PC-3 (cell line): ENCODE measurements at regions not wholly inside any gene's neighbourhood (a gene's known extent, or its start where the extent isn't known, plus 50 kb on each side); places are given as distances from the start of the nearest gene placed in this dataset.

Source experiments
- ATAC-seq: fragments of 200-7000 bp; cut with Tn5 transposase; 2 replicates; pipeline ENCODE4 v1.9.1; 2020; ENCODE audit warnings: mild to moderate bottlenecking, moderate library complexity
- BruUV-seq: library from RNA; stranded (reverse); fragments of 400-500 nt; replicated peaks from 2 replicates; lab custom pipeline; 2021; lab: Mats Ljungman, UMichigan
- CTCF ChIA-PET: fragments of 300-600 bp; sonication (Branson Sonifier 250); formaldehyde crosslinking; loops from one replicate; lab custom pipeline; 2022; ENCODE audit warnings: antibody characterized with exemption; lab: Charles Lee
- POLR2A ChIA-PET: fragments of 300-600 bp; sonication (Branson Sonifier 250); formaldehyde crosslinking; loops from one replicate; lab custom pipeline; 2022; ENCODE audit warnings: antibody characterized with exemption; ENCODE audit not compliant: unreplicated experiment; lab: Charles Lee
- DNase-seq: peaks from one replicate; pipeline ENCODE4 v3.0.0-alpha.2; 2015
- H2AFZ ChIP-seq: fragments of 300-600 bp; sonication (generic); 2 replicates; pipeline ENCODE4 v1.6.0; 2016; ENCODE audit warnings: antibody characterized with exemption, low read length
- H3F3A ChIP-seq: fragments of 300-600 bp; sonication (generic); one replicate; pipeline ENCODE4 v1.6.0; 2017; ENCODE audit warnings: antibody characterized with exemption, low read length, control low read depth, mild to moderate bottlenecking; ENCODE audit not compliant: unreplicated experiment
- H3K27ac ChIP-seq: fragments of 300-600 bp; sonication (generic); 2 replicates; pipeline ENCODE4 v1.5.1; 2016; ENCODE audit warnings: mild to moderate bottlenecking, low read length
- H3K27me3 ChIP-seq: fragments of 300-600 bp; sonication (generic); 2 replicates; pipeline ENCODE4 v1.6.1; 2016; ENCODE audit warnings: low read length, mixed read lengths
- H3K36me3 ChIP-seq: fragments of 300-600 bp; sonication (generic); 2 replicates; pipeline ENCODE4 v1.6.1; 2016; ENCODE audit warnings: low read depth, mixed run types, low read length, mixed read lengths
- H3K4me1 ChIP-seq: fragments of 300-600 bp; sonication (generic); 2 replicates; pipeline ENCODE4 v1.5.1; 2016; ENCODE audit warnings: low read length; ENCODE audit not compliant: insufficient read depth
- H3K4me2 ChIP-seq: fragments of 300-600 bp; sonication (generic); 2 replicates; pipeline ENCODE4 v1.6.0; 2016; ENCODE audit warnings: low read length
- H3K4me3 ChIP-seq: fragments of 300-600 bp; sonication (generic); 2 replicates; pipeline ENCODE4 v1.5.1; 2016; ENCODE audit warnings: mild to moderate bottlenecking, low read length, mixed read lengths
- H3K79me2 ChIP-seq: fragments of 300-600 bp; sonication (generic); 2 replicates; pipeline ENCODE4 v1.6.1; 2017; ENCODE audit warnings: low read length, mixed read lengths
- H3K9ac ChIP-seq: fragments of 300-600 bp; sonication (generic); 2 replicates; pipeline ENCODE4 v1.6.0; 2016; ENCODE audit warnings: mild to moderate bottlenecking, low read length
- H3K9me2 ChIP-seq: fragments of 300-600 bp; sonication (generic); replicated peaks from 2 replicates; pipeline ENCODE4 v1.6.1; 2016; ENCODE audit warnings: mixed run types, low read length, mixed read lengths
- H3K9me3 ChIP-seq: fragments of 300-600 bp; sonication (generic); 2 replicates; pipeline ENCODE4 v1.6.1; 2016; ENCODE audit warnings: low read length, mixed read lengths
- H4K20me1 ChIP-seq: fragments of 300-600 bp; sonication (generic); 2 replicates; pipeline ENCODE4 v1.6.1; 2016; ENCODE audit warnings: low read length, mixed read lengths
- EZH2 ChIP-seq: fragments of 300-600 bp; sonication (generic); IDR thresholded peaks from one replicate; pipeline ENCODE4 v1.6.1; 2017; ENCODE audit warnings: antibody characterized with exemption, mild to moderate bottlenecking, low read length; ENCODE audit not compliant: unreplicated experiment
- EZH2phosphoT487 ChIP-seq: fragments of 300-600 bp; sonication (generic); IDR thresholded peaks from 2 replicates; pipeline ENCODE4 v1.6.1; 2018; ENCODE audit warnings: mild to moderate bottlenecking, antibody characterized with exemption, low read length, borderline replicate concordance
- intact Hi-C: fragments of 100-400 bp; cut with micrococcal nuclease; formaldehyde crosslinking; loops from 2 replicates; pipeline ENCODE4 v1.9.0; 2023
- TF ChIP-seq, protein P1 (sequence below): fragments of 300-600 bp; sonication (generic); conservative IDR thresholded peaks from 2 replicates; pipeline ENCODE4 v1.5.1; 2017; ENCODE audit warnings: antibody characterized with exemption, low read depth, mild to moderate bottlenecking, low read length

DNA sequence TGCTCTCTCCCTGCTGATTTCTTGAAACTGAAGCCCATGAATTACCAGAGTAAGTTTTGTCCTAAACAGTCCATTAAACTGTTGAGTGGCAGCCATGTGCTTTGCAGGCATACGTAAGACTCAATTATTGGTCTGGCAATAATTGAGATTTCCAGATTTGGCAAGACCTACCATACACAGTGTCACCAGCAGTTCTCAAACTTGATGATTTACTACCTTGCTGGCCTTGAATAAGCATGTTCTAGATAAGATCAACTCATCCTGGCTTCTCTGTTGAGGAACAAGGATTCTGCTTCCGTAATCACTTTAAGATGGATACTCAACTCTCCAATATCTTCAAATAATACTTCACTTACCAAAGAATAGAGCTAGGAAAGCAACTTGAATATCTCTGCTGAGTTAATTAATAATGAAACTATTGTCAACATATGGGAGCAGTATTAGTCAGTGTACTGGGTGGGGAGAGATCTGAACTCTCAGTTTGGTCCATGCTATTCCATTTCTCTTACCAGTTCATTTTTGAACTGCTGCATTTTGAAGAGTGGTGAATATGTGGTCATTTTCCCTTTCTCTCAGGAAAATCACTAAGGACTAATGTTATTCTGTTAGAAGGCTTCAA lies 181.4 kb downstream of the IPMK start:
- ChIA-PET CTCF (no interaction called here), POLR2A (no interaction called here)
- intact Hi-C loops = no loop called here
- Histone ChIP-seq H4K20me1 (no peaks in the 10 kb centered on the region), H3K9me3 (no peaks in the 10 kb centered on the region), H3K4me3 (no peak overlapping the region), H3K36me3 (no peaks in the 10 kb centered on the region), H3K27ac (no peak overlapping the region), H3F3A (no peaks in the 10 kb centered on the region), H3K9ac (no peak overlapping the region), H3K79me2 (no peaks in the 10 kb centered on the region), H2AFZ (no peak overlapping the region), H3K4me2 (no peak overlapping the region), H3K4me1 (no peaks in the 10 kb centered on the region), H3K9me2 (no peaks in the 10 kb centered on the region), H3K27me3 (0 out of 2 replicates have a peak, but pooled peaks cover 4% of the 10 kb centered on the region)
- TF ChIP-seq EZH2phosphoT487 (no peak), EZH2 (no peak)
- TF ChIP-seq, protein P1, sequence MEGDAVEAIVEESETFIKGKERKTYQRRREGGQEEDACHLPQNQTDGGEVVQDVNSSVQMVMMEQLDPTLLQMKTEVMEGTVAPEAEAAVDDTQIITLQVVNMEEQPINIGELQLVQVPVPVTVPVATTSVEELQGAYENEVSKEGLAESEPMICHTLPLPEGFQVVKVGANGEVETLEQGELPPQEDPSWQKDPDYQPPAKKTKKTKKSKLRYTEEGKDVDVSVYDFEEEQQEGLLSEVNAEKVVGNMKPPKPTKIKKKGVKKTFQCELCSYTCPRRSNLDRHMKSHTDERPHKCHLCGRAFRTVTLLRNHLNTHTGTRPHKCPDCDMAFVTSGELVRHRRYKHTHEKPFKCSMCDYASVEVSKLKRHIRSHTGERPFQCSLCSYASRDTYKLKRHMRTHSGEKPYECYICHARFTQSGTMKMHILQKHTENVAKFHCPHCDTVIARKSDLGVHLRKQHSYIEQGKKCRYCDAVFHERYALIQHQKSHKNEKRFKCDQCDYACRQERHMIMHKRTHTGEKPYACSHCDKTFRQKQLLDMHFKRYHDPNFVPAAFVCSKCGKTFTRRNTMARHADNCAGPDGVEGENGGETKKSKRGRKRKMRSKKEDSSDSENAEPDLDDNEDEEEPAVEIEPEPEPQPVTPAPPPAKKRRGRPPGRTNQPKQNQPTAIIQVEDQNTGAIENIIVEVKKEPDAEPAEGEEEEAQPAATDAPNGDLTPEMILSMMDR = no peak
- no peak for DNase-seq
- no TSS peak for BruUV-seq
- no peak for ATAC-seq

DNA sequence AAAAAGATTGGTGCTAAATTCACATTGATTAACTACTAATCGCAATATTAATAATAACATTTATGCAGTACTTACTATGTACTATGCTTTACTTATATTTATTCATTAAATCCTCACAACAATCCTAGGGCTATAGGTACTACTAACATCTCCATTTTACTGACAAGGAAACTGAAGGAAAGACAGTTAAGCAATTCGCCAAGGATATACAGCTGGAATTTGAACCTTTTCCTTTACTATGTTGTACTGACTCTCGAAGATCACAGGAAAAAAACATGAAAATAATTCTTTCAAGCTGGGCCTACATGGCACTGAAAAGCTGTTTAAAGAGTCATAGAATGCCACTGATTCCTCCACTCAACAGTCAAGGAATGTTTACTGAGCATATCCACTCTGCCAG lies 185.4 kb downstream of the IPMK start:
- ChIA-PET POLR2A (no interaction called here), CTCF (no interaction called here)
- H3K27me3 ChIP-seq = no peaks in the 10 kb centered on the region
- no peak overlapping the region for H2AFZ ChIP-seq
- no peaks in the 10 kb centered on the region for H3K4me1 ChIP-seq
- TF ChIP-seq EZH2 (no peak), EZH2phosphoT487 (no peak)
- TF ChIP-seq, protein P1 = no peak
- H3K4me2 ChIP-seq = no peak overlapping the region
- no peaks in the 10 kb centered on the region for H3K9me2 ChIP-seq
- no peaks in the 10 kb centered on the region for H3K36me3 ChIP-seq
- H3K4me3 ChIP-seq = no peak overlapping the region
- BruUV-seq = no TSS peak
- ATAC-seq = no peak
- no peak overlapping the region for H3K9ac ChIP-seq
- no peaks in the 10 kb centered on the region for H3K79me2 ChIP-seq
- H3F3A ChIP-seq = no peaks in the 10 kb centered on the region
- no peaks in the 10 kb centered on the region for H3K9me3 ChIP-seq
- no peaks in the 10 kb centered on the region for H4K20me1 ChIP-seq
- H3K27ac ChIP-seq = no peak overlapping the region
- DNase-seq = no peak
- intact Hi-C loops = no loop called here

DNA sequence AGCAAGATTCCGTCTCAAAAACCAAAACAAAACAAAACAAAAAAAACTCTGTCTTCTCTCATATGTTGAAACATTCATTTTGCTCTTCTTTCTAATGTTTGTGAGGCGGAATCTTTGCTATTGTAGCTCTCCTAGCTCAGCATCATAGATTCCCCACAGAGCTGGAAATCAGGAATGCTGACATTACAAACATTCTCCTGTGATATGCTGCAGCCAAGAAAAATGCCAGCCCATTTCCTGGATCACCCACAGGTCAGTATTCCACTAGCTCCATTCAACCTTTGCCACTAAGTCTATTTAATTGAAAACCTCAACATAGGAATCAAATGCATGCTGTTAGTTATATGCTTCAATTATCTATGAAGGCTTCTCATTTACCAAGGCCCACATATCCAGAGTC lies 186.3 kb downstream of the IPMK start:
- Histone ChIP-seq H3K27me3 (no peaks in the 10 kb centered on the region), H3K36me3 (no peaks in the 10 kb centered on the region), H3K4me3 (no peak overlapping the region), H3K27ac (no peak overlapping the region), H3K4me1 (no peaks in the 10 kb centered on the region), H3K9me3 (no peaks in the 10 kb centered on the region), H2AFZ (no peak overlapping the region), H4K20me1 (no peaks in the 10 kb centered on the region), H3K9me2 (no peaks in the 10 kb centered on the region), H3K79me2 (no peaks in the 10 kb centered on the region), H3K9ac (no peak overlapping the region), H3K4me2 (no peak overlapping the region), H3F3A (no peaks in the 10 kb centered on the region)
- ATAC-seq = no peak
- no TSS peak for BruUV-seq
- intact Hi-C loops = no loop called here
- TF ChIP-seq EZH2phosphoT487 = no peak
- ChIA-PET POLR2A (no interaction called here), CTCF (no interaction called here)
- DNase-seq = no peak
